ENCODE measurements at regions not wholly inside any gene's neighbourhood (a gene's known extent, or its start where the extent isn't known, plus 50 kb on each side); places are given as distances from the start of the nearest gene placed in this dataset.

GRCh38 chr12:13596714-13597113 lies 384.7 kb downstream of the GRIN2B start:
- no peak for DNase-seq (ENCODE audit: low read depth, low spot score)

- no peak for DNase-seq (ENCODE audit: low read depth, low spot score)
Observed at GRCh38 chr12:13595536-13596443, 385.6 kb downstream of the GRIN2B start.

DNA sequence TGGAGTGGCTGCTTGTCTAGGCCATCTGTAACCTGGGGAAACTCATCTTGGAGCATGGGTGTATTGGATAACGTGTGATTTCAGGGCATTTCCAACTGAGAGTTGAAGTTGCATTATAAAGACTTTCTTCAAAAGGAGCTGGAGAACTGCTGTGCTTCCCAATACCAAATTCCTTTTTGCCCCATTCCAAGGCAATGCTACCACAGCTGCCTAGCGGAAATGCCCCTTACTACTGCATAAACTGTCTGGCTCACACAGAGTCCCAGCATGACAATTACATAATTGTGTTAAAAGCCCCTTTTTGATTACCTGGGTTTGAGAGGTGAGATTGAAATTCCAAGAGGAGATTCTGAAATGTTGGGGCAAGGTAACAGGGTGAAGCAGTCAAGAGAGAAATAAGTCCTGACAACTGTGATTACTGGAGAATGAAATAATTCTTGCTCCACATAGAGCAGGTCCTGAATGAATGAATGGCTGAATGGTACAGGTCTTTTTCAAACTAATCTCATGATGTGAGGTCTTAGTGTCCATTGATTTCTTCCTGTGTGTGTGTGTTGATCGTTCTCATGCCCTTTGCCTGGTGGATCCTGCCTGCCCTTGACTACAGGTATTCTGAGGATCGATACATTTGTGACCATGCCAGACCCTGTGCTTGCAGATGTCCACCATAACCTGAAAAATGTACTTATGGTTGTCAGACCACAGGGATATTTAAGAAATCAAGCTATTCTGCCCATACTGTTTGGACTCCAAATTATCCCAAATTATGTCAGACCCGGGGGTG lies 386.5 kb downstream of the GRIN2B start:
- DNase-seq (ENCODE audit: low read depth, low spot score): no peak

GRCh38 chr12:13592063-13592942 lies 389.1 kb downstream of the GRIN2B start:
- no peak for DNase-seq (ENCODE audit: low read depth, low spot score)

- DNase-seq (ENCODE audit: low read depth, low spot score): no peak
Observed at GRCh38 chr12:13591488-13591887, 389.9 kb downstream of the GRIN2B start.

GRCh38 chr12:13591059-13591458 lies 390.3 kb downstream of the GRIN2B start:
- no peak for DNase-seq (ENCODE audit: low read depth, low spot score)

DNA sequence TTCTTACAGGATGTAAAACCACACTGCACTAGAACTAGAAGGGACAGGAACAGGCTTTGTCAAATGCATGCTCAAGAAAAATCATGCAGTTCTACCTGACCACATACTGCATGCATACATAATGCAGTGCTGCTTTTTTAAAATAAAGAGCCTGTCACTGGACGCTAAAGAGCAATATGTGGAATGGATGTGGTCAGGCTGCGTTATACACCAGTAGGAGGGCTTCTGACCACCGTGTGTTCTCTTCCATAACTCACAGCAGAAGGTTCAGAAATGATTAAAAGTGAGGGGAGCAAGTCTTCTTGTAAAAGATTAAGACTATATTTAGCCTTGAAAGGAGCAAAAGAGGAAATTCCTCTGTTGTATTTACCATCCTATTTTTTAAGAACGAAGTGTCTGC lies 392.0 kb downstream of the EMP1 start:
- no peak for DNase-seq (ENCODE audit: low read depth, low spot score)

- no peak for DNase-seq (ENCODE audit: low read depth, low spot score)
Observed at GRCh38 chr12:13587721-13588390, 391.3 kb downstream of the EMP1 start.

DNA sequence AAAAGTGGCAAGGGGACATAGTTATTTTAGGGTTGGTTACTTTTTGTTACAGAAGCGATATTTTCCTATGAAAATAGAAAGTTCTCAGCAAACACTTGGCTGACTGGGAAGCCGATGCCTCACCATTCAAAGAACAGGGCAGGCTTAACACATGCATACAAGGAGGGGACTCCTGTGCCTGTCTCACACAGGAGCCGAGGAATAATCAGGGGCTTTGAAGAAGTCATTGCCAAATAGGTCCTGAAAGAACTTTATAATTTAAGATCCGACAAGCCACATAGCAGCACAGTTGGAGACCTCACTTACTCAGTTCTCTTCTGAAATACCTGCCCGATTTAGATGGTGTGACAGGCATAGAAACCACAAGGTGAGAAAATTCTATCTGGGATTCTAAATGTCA lies 389.8 kb downstream of the EMP1 start:
- no peak for DNase-seq (ENCODE audit: low read depth, low spot score)

GRCh38 chr12:13584541-13584940 lies 388.0 kb downstream of the EMP1 start:
- no peak for DNase-seq (ENCODE audit: low read depth, low spot score)

- no peak for DNase-seq (ENCODE audit: low read depth, low spot score)
Observed at GRCh38 chr12:13583630-13584029, 387.1 kb downstream of the EMP1 start.

- DNase-seq (ENCODE audit: low read depth, low spot score): no peak
Observed at GRCh38 chr12:13582421-13582820, 385.9 kb downstream of the EMP1 start.

DNA sequence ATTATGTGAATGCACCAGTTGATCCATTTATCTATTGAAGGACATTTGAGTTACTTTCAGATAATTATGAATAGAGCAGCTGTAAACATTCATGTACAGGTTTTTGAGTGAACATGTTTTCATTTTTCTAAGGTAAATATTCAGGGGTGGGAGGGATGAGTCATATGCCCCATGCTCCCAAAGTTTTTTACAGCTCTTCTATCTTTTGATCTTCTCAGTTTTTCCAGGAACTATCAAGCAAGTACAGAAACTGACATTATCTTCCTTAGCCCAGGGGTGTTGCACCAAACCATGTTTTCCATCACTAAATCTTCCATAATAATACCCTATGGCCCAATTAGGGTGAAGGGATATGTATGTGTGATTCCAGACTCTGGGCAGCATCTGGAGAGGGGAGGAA lies 384.5 kb downstream of the EMP1 start:
- DNase-seq (ENCODE audit: low read depth, low spot score): no peak

DNA sequence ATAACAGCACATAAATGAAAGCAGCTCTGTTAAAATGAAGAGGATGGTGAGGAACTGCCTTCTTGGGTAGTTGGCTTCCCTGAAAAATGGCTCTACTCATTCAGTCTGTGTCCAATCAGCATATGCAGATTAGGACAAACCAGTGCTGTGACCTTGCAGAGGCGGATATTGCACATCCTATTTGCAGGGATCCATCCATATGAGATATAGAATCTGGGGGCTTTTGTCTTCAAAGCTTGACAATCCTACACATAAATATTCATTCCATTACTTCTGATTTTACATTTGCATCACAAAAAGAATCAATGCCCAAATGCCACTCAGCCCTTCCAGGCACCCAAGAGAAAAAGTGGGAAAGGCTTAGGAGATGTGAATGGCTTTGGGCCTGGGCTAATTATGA lies 383.7 kb downstream of the EMP1 start:
- no peak for DNase-seq (ENCODE audit: low read depth, low spot score)

GRCh38 chr12:13576935-13577500 lies 380.5 kb downstream of the EMP1 start:
- no peak for DNase-seq (ENCODE audit: low read depth, low spot score)

DNA sequence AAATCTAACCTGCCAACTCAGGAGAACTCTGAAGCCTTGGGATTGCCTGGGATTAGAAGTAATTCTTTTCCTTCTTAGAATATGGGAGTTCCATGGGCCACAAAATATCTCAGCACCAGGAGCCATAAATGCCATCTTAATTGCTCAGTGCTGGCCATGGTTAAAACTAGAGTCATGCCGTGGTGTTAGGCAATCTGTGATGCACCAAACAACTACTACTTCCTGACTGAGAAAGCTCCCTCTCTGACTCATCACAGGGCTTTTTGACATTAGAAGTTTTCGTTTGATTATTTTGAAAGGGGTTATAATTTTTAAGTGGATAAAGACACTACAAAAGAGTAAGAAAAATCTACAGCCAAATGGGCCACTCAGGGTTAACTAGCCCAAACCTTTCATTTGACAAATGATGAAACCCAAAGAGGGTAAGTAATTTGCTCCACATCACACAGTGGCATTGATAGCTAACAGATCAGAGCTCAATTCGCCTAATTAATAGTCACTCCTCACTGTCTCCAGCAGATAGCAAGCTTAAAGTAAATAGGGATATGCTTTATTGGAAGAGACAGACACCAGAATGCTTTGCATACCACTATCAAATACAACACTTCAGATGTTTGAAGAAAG lies 377.3 kb downstream of the EMP1 start:
- no peak for DNase-seq (ENCODE audit: low read depth, low spot score)

DNA sequence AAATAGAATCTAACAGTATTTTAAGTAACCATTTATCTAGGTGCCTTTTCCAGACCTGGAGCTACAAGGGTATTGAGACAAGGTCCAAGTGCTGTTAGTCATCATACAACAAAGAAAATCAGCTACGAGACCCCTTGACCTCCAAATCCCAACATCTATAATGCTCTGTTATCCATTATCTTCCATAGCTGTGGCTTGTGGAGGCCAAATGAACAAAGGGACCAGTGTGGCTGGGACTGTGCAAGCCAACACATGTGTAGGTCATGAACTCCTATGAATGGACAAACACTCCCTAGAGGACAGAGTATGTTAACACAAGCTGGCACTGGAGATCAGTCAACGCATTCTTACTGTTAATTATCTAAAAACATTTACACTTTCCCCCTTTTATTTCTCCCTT lies 374.5 kb downstream of the EMP1 start:
- DNase-seq (ENCODE audit: low read depth, low spot score): no peak

GRCh38 chr12:13570005-13570694 lies 373.6 kb downstream of the EMP1 start:
- no peak for DNase-seq (ENCODE audit: low read depth, low spot score)

DNA sequence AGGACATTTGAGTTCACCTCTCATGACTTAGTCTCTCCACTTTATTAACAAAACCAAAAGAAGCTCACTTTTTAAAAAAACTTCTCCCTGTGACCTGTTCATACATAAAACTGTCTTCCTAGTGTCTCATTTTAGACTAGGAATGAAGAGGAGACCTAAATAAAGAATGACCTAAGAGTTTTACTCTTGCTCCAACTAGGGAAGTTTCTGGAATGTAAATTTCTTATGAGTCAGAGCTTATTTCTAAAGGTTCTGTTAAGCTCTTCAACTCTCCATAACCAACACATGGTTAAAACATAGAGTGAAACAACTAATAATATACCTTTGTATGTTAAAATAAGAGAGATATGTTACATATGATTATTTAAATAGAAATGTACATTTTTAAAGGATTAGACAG lies 369.8 kb downstream of the EMP1 start:
- DNase-seq (ENCODE audit: low read depth, low spot score): no peak

- DNase-seq (ENCODE audit: low read depth, low spot score): no peak
Observed at GRCh38 chr12:13564266-13564810, 367.8 kb downstream of the EMP1 start.
